Activated naive CD4-positive, alpha-beta T cell treated with anti-CD3 and anti-CD28 coated beads, Interleukin-2, amount 50 U/mL, for 72 hours (primary cell): ENCODE measurements at regions not wholly inside any gene's neighbourhood (a gene's known extent, or its start where the extent isn't known, plus 50 kb on each side); places are given as distances from the start of the nearest gene placed in this dataset.

ENCODE experiments used
- ATAC-seq, 2 donors: fragments of 150-1000 bp; cut with Tn5 transposase; 2 replicates each; pipeline ENCODE4 v1.10.0; 2021; ENCODE audit warnings: mild to moderate bottlenecking in 2 of 2, moderate library complexity in 2 of 2
- DNase-seq, 2 donors: peaks; one replicate each; pipeline ENCODE4 v3.0.0; 2021 to 2022; ENCODE audit warnings: low spot score in 2 of 2
- H3K27ac Mint-ChIP-seq, 2 donors: one replicate each; pipeline ENCODE4 v1.8.0; 2022; ENCODE audit warnings: mild to moderate bottlenecking in 2 of 2, mixed read lengths in 2 of 2
- H3K36me3 Mint-ChIP-seq, 2 donors: one replicate each; pipeline ENCODE4 v1.8.0; 2022; ENCODE audit warnings: mixed read lengths in 2 of 2
- H3K9me3 Mint-ChIP-seq, 2 donors: one replicate each; pipeline ENCODE4 v1.8.0; 2022; ENCODE audit warnings: mixed read lengths in 2 of 2

GRCh38 chr12:107458990-107459389 lies 226.6 kb upstream of the PWP1 start:
- Mint-ChIP-seq H3K27ac (no peak overlapping the region), H3K9me3 (peaks cover 0 to 3% of the 10 kb centered on the region in 2 donors), H3K36me3 (no peaks in the 10 kb centered on the region)
- ATAC-seq = no peak
- no peak for DNase-seq

DNA sequence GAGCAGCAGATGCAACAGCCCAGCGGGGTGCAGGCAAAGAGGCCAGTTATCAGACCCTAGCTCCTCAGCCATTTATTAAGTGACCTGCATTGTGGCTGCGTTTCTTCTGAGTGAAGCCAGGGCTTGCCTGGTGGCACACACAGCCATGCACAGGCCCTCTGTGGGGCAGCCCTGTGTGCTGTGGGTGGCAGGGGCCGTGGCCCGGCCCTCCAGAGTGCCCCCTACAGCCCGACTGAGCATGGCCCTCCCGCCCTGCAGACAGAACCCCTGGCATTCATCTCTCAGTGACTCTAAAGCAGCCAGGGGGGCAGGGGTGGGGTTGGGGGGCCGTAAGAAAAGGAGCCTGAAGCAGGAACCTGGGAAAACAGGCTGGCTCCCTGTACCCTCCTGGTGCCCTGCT lies 226.0 kb upstream of the PWP1 start:
- H3K36me3 Mint-ChIP-seq = no peaks in the 10 kb centered on the region
- no peak overlapping the region for H3K27ac Mint-ChIP-seq
- H3K9me3 Mint-ChIP-seq = peaks cover 0 to 3% of the 10 kb centered on the region in 2 donors
- DNase-seq (no peak), ATAC-seq (no peak)

GRCh38 chr12:107461222-107461975 lies 224.2 kb upstream of the PWP1 start:
- Mint-ChIP-seq H3K9me3 (peaks cover 0 to 3% of the 10 kb centered on the region in 2 donors), H3K27ac (no peak overlapping the region), H3K36me3 (no peaks in the 10 kb centered on the region)
- DNase-seq = no peak
- peak in 1 of 2 donors; percentile 73 for ATAC-seq

DNA sequence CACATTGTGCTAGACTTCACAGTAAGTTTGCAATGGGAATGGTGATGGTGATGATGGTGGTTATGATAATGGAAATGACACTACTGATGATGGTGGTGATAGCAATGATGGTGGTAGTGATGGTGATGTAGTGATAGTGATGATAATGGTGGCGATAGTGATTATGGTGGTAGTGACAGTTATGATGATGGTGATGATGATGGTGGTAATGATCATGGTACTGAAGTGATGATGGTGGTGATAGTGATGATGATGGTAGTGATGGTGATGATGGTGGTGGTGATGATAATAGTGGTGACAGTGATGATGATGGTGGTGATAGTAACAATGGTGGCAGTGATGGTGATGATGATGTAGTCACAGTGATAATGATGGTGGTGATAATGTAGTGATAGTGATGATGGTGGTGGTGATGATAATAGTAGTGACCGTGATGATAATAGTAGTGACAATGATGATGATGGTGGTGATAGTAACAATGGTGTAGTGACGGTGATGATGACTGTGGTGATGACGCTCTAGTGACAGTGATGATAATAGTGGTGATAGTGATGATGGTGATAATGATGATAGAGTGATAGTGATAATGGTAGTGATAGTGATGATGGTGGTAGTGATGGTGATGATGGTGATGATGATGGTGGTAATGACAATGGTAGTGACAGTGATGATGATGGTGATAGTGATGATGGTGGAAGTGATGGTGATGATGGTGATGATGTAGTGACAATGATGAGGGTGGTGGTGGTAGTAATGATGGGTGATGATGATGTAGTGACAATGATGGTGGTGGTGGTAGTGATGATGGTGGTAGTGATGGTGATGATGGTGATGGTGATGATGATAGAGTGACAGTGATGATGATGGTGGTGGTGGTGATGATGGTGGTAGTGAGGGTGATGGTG lies 222.9 kb upstream of the PWP1 start:
- DNase-seq (no peak), ATAC-seq (peak in 1 of 2 donors; percentile 21)
- H3K36me3 Mint-ChIP-seq = no peaks in the 10 kb centered on the region
- peaks cover 0 to 3% of the 10 kb centered on the region in 2 donors for H3K9me3 Mint-ChIP-seq
- H3K27ac Mint-ChIP-seq = no peak overlapping the region

DNA sequence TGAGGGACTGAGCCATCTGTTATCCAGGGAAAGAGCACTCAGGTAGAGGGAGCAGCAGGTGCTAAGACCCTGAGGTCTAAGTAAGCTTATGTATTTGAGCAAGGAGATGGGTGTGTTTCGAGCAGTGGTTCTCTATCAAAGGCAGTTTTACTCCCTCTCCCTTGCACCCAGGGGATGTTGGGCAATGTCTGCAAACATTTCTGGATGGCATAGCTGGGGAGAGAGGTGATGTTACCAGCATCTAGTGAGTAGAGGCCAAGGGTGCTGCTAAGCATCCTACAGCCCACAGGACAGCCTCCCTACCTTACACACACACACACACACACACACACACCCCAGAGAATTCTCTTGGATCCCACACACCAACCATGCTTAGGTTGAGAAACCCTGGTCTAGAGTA lies 221.0 kb upstream of the PWP1 start:
- peaks cover 0 to 3% of the 10 kb centered on the region in 2 donors for H3K9me3 Mint-ChIP-seq
- no peak overlapping the region for H3K27ac Mint-ChIP-seq
- no peak for DNase-seq
- H3K36me3 Mint-ChIP-seq = no peaks in the 10 kb centered on the region
- ATAC-seq = no peak

GRCh38 chr12:107465625-107466024 lies 220.0 kb upstream of the PWP1 start:
- ATAC-seq (no peak), DNase-seq (no peak)
- Mint-ChIP-seq H3K27ac (peak overlapping the region in 1 of 2 donors; percentile 16), H3K36me3 (no peaks in the 10 kb centered on the region), H3K9me3 (peaks cover 0 to 3% of the 10 kb centered on the region in 2 donors)

- ATAC-seq (no peak), DNase-seq (no peak)
- Mint-ChIP-seq H3K27ac (no peak overlapping the region), H3K9me3 (no peaks in the 10 kb centered on the region), H3K36me3 (no peaks in the 10 kb centered on the region)
Observed at GRCh38 chr12:107467716-107468115, 217.9 kb upstream of the PWP1 start.

DNA sequence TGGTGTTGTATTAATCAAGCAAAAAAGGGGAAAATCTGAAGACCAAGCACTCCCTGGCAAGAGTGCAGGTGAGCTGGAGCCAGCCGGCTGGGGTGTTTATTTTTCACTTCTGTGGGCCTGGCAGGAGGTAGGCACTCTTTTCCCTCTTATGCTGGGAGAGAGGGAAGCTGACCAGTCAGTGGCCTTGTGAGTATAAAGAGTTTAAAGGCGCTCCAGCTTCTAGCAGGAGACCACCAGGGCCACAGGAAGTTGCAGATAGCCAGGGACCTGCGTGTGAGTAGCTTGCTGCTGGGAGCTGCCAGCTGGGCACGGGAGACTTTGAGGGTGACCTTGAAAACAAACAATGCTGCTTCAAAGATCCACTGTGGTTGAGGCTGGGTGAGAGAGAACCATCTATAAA lies 217.4 kb upstream of the PWP1 start:
- DNase-seq = no peak
- Mint-ChIP-seq H3K27ac (no peak overlapping the region), H3K9me3 (no peaks in the 10 kb centered on the region), H3K36me3 (no peaks in the 10 kb centered on the region)
- ATAC-seq = no peak

GRCh38 chr12:107469011-107469410 lies 216.6 kb upstream of the PWP1 start:
- Mint-ChIP-seq H3K27ac (no peak overlapping the region), H3K9me3 (no peaks in the 10 kb centered on the region), H3K36me3 (no peaks in the 10 kb centered on the region)
- ATAC-seq (no peak), DNase-seq (no peak)

DNA sequence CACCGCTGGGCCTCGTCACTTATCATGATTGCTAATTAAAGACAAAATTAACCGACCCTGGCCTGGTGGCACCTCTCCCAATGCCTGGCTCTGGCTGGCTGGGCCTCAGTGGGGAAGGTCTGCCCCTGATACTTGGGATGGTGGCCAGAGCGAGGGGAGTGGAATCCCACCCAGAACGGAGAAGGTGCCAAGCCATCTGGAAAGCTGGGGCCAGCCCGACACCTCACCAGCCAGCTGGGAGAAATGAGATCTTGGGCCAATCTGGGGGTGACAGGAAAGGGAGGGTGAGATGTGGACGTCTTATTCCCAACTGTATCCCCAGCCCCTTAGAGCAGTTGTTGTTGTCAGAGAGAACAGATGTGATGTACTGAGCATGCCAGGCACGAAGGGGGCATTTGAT lies 215.0 kb upstream of the PWP1 start:
- no peaks in the 10 kb centered on the region for H3K36me3 Mint-ChIP-seq
- H3K27ac Mint-ChIP-seq = no peak overlapping the region
- DNase-seq (no peak), ATAC-seq (no peak)
- no peaks in the 10 kb centered on the region for H3K9me3 Mint-ChIP-seq

- ATAC-seq (no peak), DNase-seq (no peak)
- H3K36me3 Mint-ChIP-seq = no peaks in the 10 kb centered on the region
- no peaks in the 10 kb centered on the region for H3K9me3 Mint-ChIP-seq
- no peak overlapping the region for H3K27ac Mint-ChIP-seq
Observed at GRCh38 chr12:107472308-107472707, 213.3 kb upstream of the PWP1 start.

DNA sequence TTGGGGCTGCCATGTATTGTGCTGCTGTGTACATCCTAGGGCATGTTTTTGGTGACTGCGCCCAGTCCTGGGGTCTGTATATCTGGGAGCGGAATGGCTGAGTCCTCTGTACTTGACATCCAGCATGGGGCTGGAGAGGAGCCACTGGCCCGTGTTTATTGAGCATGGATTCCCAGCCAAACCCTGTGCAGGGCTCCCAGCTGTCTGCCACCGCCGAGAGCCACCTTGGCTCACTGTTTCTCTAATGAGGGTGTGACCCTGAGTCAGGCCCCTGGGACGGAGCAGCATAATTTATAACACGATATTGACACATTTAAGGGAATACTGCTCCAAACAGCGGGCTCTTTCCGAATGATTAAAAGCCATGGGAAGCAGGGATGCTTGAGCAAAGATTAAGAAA lies 211.5 kb upstream of the PWP1 start:
- H3K36me3 Mint-ChIP-seq = no peaks in the 10 kb centered on the region
- ATAC-seq (no peak), DNase-seq (no peak)
- H3K27ac Mint-ChIP-seq = no peak overlapping the region
- H3K9me3 Mint-ChIP-seq = no peaks in the 10 kb centered on the region

DNA sequence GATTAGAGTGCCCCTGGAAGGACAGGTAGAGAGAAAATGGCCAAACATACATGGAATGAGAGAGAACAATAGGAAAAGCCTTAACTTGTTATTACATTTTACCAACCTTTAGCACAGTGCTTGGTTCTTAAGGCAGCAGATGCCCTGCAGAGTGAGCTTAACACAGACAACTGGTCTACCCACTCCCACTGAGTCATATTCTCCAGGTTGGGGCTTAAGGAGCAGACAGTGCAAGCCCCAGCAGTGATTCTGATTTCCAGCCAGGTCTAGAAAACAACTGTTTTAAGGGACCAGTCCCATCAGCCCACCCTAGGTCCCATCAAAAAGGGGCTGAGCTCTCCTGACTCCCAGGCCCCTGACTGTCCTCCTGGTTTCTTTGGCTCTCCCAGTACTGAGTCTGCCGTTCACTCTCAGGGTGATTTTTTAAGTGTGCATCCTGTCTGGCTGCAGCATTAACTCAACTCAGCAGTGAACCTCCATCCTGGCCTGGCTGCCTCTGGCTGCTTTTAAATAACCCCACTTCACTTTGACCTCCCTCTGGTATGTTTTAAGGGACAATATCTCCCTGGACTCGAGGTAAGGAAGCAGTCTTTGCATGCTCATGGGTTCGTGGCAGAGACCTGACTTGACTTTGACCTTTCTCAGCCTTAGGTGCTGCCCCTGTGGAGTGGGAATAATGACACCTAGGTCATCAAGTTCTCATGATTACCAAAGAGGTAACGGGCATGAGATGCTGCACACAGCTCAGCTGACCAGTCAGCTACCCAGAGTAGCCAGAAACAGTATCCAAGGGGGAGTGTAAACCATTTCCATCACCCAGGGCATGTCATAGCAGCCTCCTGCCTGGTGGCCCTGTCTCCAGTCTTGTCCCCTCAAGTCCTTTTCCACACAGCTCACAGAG lies 210.7 kb upstream of the PWP1 start:
- H3K36me3 Mint-ChIP-seq = no peaks in the 10 kb centered on the region
- H3K27ac Mint-ChIP-seq = peak overlapping the region in 1 of 2 donors; percentile 7
- peak; percentile 37 to 93 for ATAC-seq
- no peaks in the 10 kb centered on the region for H3K9me3 Mint-ChIP-seq
- peak; percentile 9 to 58 for DNase-seq

- Mint-ChIP-seq H3K27ac (no peak overlapping the region), H3K36me3 (no peaks in the 10 kb centered on the region), H3K9me3 (no peaks in the 10 kb centered on the region)
- DNase-seq (no peak), ATAC-seq (no peak)
Observed at GRCh38 chr12:107475900-107476299, 209.7 kb upstream of the PWP1 start.

- no peaks in the 10 kb centered on the region for H3K36me3 Mint-ChIP-seq
- no peak overlapping the region for H3K27ac Mint-ChIP-seq
- ATAC-seq (no peak), DNase-seq (no peak)
- H3K9me3 Mint-ChIP-seq = no peaks in the 10 kb centered on the region
Observed at GRCh38 chr12:107477018-107477417, 208.6 kb upstream of the PWP1 start.

- ATAC-seq = no peak
- DNase-seq = no peak
- H3K27ac Mint-ChIP-seq = no peak overlapping the region
- no peaks in the 10 kb centered on the region for H3K36me3 Mint-ChIP-seq
- H3K9me3 Mint-ChIP-seq = no peaks in the 10 kb centered on the region
Observed at GRCh38 chr12:107477947-107478610, 207.5 kb upstream of the PWP1 start.
